NCI-H1694 treated with DMSO at 0.1 percent for 48 hours (cell line): ENCODE measurements at regions not wholly inside any gene's neighbourhood (a gene's known extent, or its start where the extent isn't known, plus 50 kb on each side); places are given as distances from the start of the nearest gene placed in this dataset.
A peak's percentile ranks its signal among the peaks of the same experiment; 100 is the strongest.

Experiments
- DNase-seq: peaks from one replicate; lab custom pipeline; 2025; lab: John Stamatoyannopoulos, UW

GRCh38 chr6:108751851-108752732 is 96.1 kb upstream of the ARMC2 start:
- no peak for DNase-seq

GRCh38 chr6:108752733-108753590 is 95.3 kb upstream of the ARMC2 start:
- DNase-seq = peak; percentile 72

GRCh38 chr6:108755257-108756240 is 92.7 kb upstream of the ARMC2 start:
- no peak for DNase-seq

GRCh38 chr6:108757357-108757756 is 90.9 kb upstream of the ARMC2 start:
- DNase-seq = no peak

GRCh38 chr6:108758884-108759283 is 89.3 kb upstream of the ARMC2 start:
- no peak for DNase-seq

GRCh38 chr6:108760126-108761050 is 87.8 kb upstream of the ARMC2 start:
- DNase-seq = no peak

DNA sequence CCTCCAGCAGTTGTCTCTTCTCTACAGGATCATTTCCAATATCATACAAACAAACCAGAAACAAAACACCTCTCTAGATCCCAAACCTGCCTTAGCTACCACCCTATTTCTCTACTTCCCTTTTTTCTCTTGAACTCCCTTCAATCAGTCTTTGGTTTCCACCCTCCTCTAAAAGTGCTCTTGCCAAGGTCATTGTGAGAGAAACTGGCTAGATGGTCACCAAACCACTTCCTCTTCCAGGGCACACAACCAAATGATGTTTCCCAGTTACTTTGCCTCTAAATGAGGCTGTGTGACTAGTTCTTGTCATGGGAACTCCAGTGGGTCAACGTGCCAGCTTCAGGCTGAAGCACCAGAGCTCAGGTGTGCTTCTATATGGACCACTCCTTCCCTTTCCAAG is 85.8 kb upstream of the ARMC2 start:
- DNase-seq = no peak

- no peak for DNase-seq
Measured at GRCh38 chr6:108763931-108764579, 84.2 kb upstream of the ARMC2 start.

GRCh38 chr6:108764580-108764950 is 83.7 kb upstream of the ARMC2 start:
- DNase-seq = no peak

- DNase-seq = no peak
Measured at GRCh38 chr6:108765495-108765894, 82.7 kb upstream of the ARMC2 start.

DNA sequence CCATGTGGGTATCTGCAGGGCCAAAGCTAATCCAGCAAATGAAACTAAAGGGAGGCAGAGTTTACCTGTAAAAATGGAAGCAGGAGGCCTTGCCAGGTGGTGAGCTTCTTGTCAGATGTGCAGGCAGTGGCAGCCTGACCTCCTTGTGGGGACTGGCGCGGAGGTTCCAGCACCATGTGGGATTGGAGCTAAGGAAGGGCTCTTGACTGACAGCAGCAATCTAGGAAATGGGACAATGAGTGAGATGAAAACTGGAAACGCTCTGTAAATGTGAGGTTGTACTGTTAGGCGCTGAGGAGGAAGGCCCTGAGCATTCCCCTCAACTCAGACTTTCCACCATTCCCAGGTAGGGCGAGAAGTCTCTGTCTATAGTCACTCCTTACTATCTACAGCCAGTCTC is 81.8 kb upstream of the ARMC2 start:
- no peak for DNase-seq

- DNase-seq = no peak
Measured at GRCh38 chr6:108766886-108767285, 81.3 kb upstream of the ARMC2 start.

- DNase-seq = no peak
Measured at GRCh38 chr6:108767418-108768165, 80.6 kb upstream of the ARMC2 start.

- no peak for DNase-seq
Measured at GRCh38 chr6:108768166-108768555, 80.1 kb upstream of the ARMC2 start.

DNA sequence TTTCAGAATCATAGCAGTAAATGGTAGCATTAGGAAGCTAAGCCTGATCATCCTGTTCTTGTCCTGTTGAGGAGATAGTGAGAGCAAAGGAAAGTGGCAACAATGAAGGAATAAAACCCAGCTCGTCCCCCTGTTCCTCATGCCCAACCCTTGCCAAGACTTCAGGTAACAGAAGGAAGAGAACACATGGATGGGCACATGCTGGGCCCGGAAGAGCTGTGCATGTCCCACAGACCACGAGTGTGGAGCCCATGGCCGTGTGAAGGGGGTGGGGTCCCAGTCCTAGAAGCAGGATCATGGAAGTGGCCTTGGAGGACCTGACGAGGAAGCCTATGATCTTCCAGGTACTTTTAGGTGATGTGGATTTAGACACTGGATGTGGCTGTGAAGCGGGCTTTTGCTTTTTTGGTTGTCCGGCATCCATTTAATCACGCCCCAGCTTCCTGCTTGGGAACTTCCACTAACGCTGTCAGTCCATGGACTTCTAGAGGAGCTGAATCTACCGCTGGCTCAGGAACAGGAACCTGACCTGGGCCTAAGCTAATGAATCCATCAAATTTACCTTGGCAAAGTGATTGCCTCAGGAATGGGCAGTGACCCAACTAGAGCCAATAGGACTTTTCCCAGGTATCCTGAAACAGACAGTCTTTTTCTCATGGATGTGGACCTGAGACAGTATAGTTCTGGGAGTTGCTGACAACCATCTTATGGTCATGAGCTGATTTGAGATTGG is 79.3 kb upstream of the ARMC2 start:
- DNase-seq = no peak

GRCh38 chr6:108771421-108771820 is 76.8 kb upstream of the ARMC2 start:
- no peak for DNase-seq

GRCh38 chr6:108774555-108774954 is 73.7 kb upstream of the ARMC2 start:
- no peak for DNase-seq

DNA sequence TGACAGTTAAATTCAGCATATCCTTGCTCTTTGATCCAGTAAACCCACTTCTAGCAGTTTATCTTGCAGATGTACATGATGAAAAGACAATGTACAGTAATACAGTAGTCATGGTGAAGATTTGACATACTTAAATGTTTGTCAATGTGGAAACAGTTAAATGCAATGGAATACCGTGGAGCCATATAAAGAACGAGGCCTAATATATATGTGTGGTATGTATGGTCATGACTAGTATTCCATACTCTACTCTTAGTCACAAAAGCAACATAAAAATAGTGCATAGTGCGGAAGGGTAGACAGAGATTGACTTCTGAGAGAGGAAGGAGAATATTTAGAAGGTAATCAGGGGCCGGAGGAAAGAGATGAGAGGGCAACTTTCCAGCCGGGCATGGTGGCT is 70.7 kb upstream of the ARMC2 start:
- DNase-seq = no peak
